HCT116 (cell line): ENCODE measurements at regions not wholly inside any gene's neighbourhood (a gene's known extent, or its start where the extent isn't known, plus 50 kb on each side); places are given as distances from the start of the nearest gene placed in this dataset.

Source experiments
- ATAC-seq: fragments of 200-7000 bp; cut with Tn5 transposase; 2 replicates; pipeline ENCODE4 v1.9.1; 2020; ENCODE audit warnings: mild to moderate bottlenecking, moderate library complexity
- BruUV-seq: library from RNA; stranded (reverse); fragments of 400-500 nt; replicated peaks from 2 replicates; lab custom pipeline; 2021; lab: Mats Ljungman, UMichigan
- CTCF ChIA-PET: fragments of 300-600 bp; sonication (Branson Sonifier 250); formaldehyde crosslinking; loops from one replicate; lab custom pipeline; 2021; ENCODE audit warnings: antibody characterized with exemption; lab: Charles Lee
- POLR2A ChIA-PET: fragments of 300-600, 350-600 bp; sonication (Branson Sonifier 250); formaldehyde crosslinking; loops from one replicate; lab custom pipeline; 2021; ENCODE audit warnings: antibody characterized with exemption; lab: Charles Lee
- RAD21 ChIA-PET, 2 experiments: fragments of 300-600 bp; sonication (Branson Sonifier 250); formaldehyde crosslinking; loops; one replicate each; lab custom pipeline; 2023; ENCODE audit warnings: low total read pairs in 2 of 2; ENCODE audit not compliant: uncharacterized antibody in 2 of 2, unreplicated experiment in 2 of 2, low non-redundant PET in 1 of 2; lab: Charles Lee
- DNase-seq: peaks from one replicate; pipeline ENCODE4 v3.0.0-alpha.2; 2010; ENCODE audit warnings: low read depth, low spot score
- H2AFZ ChIP-seq: fragments of 200-600 bp; shearing (Covaris generic), sonication (generic); 2 replicates; pipeline ENCODE4 v1.6.1; 2017; ENCODE audit warnings: low read depth, mixed run types, mixed read lengths, antibody characterized with exemption, low read length; ENCODE audit not compliant: poor library complexity, severe bottlenecking
- H3K27ac ChIP-seq: 2 replicates; pipeline ENCODE4 v1.5.1; 2012; ENCODE audit warnings: low read depth, low read length
- H3K27me3 ChIP-seq: fragments of 200-600 bp; sonication (generic); 2 replicates; pipeline ENCODE4 v1.6.1; 2016; ENCODE audit warnings: mixed run types, low read length, mixed read lengths; ENCODE audit not compliant: insufficient read depth
- H3K36me3 ChIP-seq, 2 experiments: fragments of 200-500 bp in 1 of 2; fragments of 200-600 bp in 1 of 2; sonication (Bioruptor generic) in 1 of 2; sonication (generic) in 1 of 2; 2 replicates each; pipeline versions ENCODE4 v1.5.1 to v1.6.1; 2014 to 2016; ENCODE audit warnings: low read length in 2 of 2, inconsistent platforms in 1 of 2, mixed read lengths in 1 of 2, mixed run types in 1 of 2; ENCODE audit not compliant: insufficient read depth in 2 of 2, control insufficient read depth in 1 of 2
- H3K4me1 ChIP-seq, 2 experiments: fragments of 200-600 bp in 1 of 2; sonication (generic) in 1 of 2; 2 replicates each; pipeline versions ENCODE4 v1.5.1 to v1.6.1; 2012 to 2017; ENCODE audit warnings: low read length in 2 of 2, inconsistent platforms in 1 of 2, mild to moderate bottlenecking in 1 of 2, mixed read lengths in 1 of 2, mixed run types in 1 of 2, moderate library complexity in 1 of 2; ENCODE audit not compliant: insufficient read depth in 2 of 2, control insufficient read depth in 1 of 2
- H3K4me2 ChIP-seq: fragments of 200-600 bp; sonication (generic); 2 replicates; pipeline ENCODE4 v1.6.1; 2017; ENCODE audit warnings: mixed run types, low read length, mixed read lengths
- H3K4me3 ChIP-seq, 2 experiments: fragments of 200-600 bp in 1 of 2; sonication (generic) in 1 of 2; replicated peaks in 1 of 2; 2 replicates each; pipeline ENCODE4 v1.5.1; 2011 to 2016; ENCODE audit warnings: low read length in 2 of 2, control low read depth in 1 of 2, low read depth in 1 of 2, mild to moderate bottlenecking in 1 of 2, mixed read lengths in 1 of 2, mixed run types in 1 of 2
- H3K79me2 ChIP-seq: fragments of 200-600 bp; sonication (generic); 2 replicates; pipeline ENCODE4 v1.6.1; 2017; ENCODE audit warnings: mild to moderate bottlenecking, mixed run types, low read length, moderate library complexity, mixed read lengths; ENCODE audit not compliant: insufficient read depth
- H3K9ac ChIP-seq: fragments of 200-600 bp; sonication (generic); 2 replicates; pipeline ENCODE4 v1.6.1; 2016; ENCODE audit warnings: low read length, mixed read lengths
- H3K9me2 ChIP-seq: fragments of 200-600 bp; sonication (generic), shearing (Covaris generic); 2 replicates; pipeline ENCODE4 v1.6.1; 2017; ENCODE audit warnings: mixed run types, mild to moderate bottlenecking, moderate library complexity; ENCODE audit not compliant: insufficient read depth
- H3K9me3 ChIP-seq, 2 experiments: fragments of 200-500 bp in 1 of 2; fragments of 200-600 bp in 1 of 2; sonication (Bioruptor generic) in 1 of 2; sonication (generic) in 1 of 2; 2 replicates each; pipeline ENCODE4 v1.6.1; 2014 to 2017; ENCODE audit warnings: low read length in 2 of 2, mixed read lengths in 2 of 2, inconsistent platforms in 1 of 2, low read depth in 1 of 2, mild to moderate bottlenecking in 1 of 2, mixed run types in 1 of 2, moderate library complexity in 1 of 2; ENCODE audit not compliant: control insufficient read depth in 1 of 2, insufficient read depth in 1 of 2
- H4K20me1 ChIP-seq: fragments of 200-600 bp; sonication (generic), shearing (Covaris generic); 2 replicates; pipeline ENCODE4 v1.6.1; 2017; ENCODE audit warnings: mixed run types, mild to moderate bottlenecking, moderate library complexity; ENCODE audit not compliant: insufficient read depth
- EGR1 ChIP-seq: IDR thresholded peaks from 2 replicates; pipeline ENCODE4 v1.6.1; 2012; ENCODE audit warnings: low read depth
- ELF1 ChIP-seq: IDR thresholded peaks from 2 replicates; pipeline ENCODE4 v1.6.1; 2012; ENCODE audit warnings: low read depth, borderline replicate concordance
- EZH2 ChIP-seq: fragments of 200-600 bp; sonication (generic); IDR thresholded peaks from 2 replicates; pipeline ENCODE4 v1.6.1; 2017; ENCODE audit warnings: antibody characterized with exemption, mixed run types
- FOSL1 ChIP-seq: IDR thresholded peaks from 2 replicates; pipeline ENCODE4 v1.6.1; 2012; ENCODE audit warnings: low read depth
- JUND ChIP-seq: IDR thresholded peaks from 2 replicates; pipeline ENCODE4 v1.6.1; 2012
- POLR2A ChIP-seq: IDR thresholded peaks from 2 replicates; pipeline ENCODE4 v1.7.0; 2011; ENCODE audit warnings: borderline replicate concordance; ENCODE audit not compliant: insufficient read depth, insufficient read length; ENCODE audit errors: extremely low read depth
- POLR2AphosphoS5 ChIP-seq: IDR thresholded peaks from 2 replicates; pipeline ENCODE4 v1.6.1; 2011; ENCODE audit warnings: mild to moderate bottlenecking, low read depth, low read length, moderate library complexity
- RAD21 ChIP-seq: IDR thresholded peaks from 2 replicates; pipeline ENCODE4 v1.6.1; 2012; ENCODE audit warnings: low read depth, mild to moderate bottlenecking
- SIN3A ChIP-seq: IDR thresholded peaks from 2 replicates; pipeline ENCODE4 v1.6.1; 2012; ENCODE audit warnings: low read depth
- SP1 ChIP-seq: IDR thresholded peaks from 2 replicates; pipeline ENCODE4 v1.6.1; 2012; ENCODE audit warnings: low read depth
- ZFX ChIP-seq: fragments of 450-650 bp; IDR thresholded peaks from 2 replicates; pipeline ENCODE4 v1.6.1; 2017
- ZNF274 ChIP-seq: fragments of 200-500 bp; sonication (Bioruptor generic); IDR thresholded peaks from 2 replicates; pipeline ENCODE4 v1.6.1; 2014; ENCODE audit warnings: mild to moderate bottlenecking, low read depth, low read length, inconsistent platforms
- intact Hi-C: fragments of 100-400 bp; cut with micrococcal nuclease; formaldehyde crosslinking; loops from 2 replicates; pipeline ENCODE4 v1.10.0; 2022
- TF ChIP-seq, protein P1 (sequence below): IDR thresholded peaks from 2 replicates; pipeline ENCODE4 v1.6.1; 2012; ENCODE audit warnings: low read depth
- TF ChIP-seq, protein P2 (sequence below): IDR thresholded peaks from 2 replicates; pipeline ENCODE4 v1.6.1; 2012
- TF ChIP-seq, protein P3 (sequence below): IDR thresholded peaks from 2 replicates; pipeline ENCODE4 v1.6.1; 2012
- TF ChIP-seq, protein P4 (sequence below), 3 experiments: fragments of 200-600 bp in 1 of 3; sonication (generic) in 1 of 3; IDR thresholded peaks in 2 of 3; conservative IDR thresholded peaks in 1 of 3; 2 replicates each; pipeline ENCODE4 v1.5.1; 2012 to 2017; ENCODE audit warnings: low read depth in 2 of 3, low read length in 2 of 3, antibody characterized with exemption in 1 of 3, borderline replicate concordance in 1 of 3, control low read depth in 1 of 3, mild to moderate bottlenecking in 1 of 3, mixed read lengths in 1 of 3, mixed run types in 1 of 3, moderate library complexity in 1 of 3; ENCODE audit not compliant: insufficient read depth in 1 of 3

DNA sequence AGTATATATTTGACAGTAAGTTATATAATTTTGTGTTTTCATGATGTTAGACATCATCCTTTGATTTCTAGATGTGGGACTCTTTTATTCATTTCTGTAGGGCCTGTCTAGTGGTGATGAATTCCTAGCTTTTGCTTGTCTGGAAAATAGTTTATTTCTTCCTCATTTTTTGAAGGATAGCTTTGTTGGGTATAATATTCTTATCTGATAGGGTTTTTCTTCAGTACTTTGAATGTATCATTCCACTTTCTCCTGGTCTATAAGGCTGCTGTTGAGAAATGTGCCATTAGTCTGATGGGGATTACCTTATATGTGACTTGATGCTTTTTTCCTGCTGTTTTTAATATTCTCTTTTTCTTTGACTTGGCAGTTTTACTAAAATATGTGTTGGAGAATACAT, 1104.5 kb downstream of the FAT4 start:
- DNase-seq (no peak), ATAC-seq (no peak)
- Histone ChIP-seq H3K9ac (no peak overlapping the region), H4K20me1 (no peaks in the 10 kb centered on the region), H3K4me2 (no peak overlapping the region), H3K36me3 (no peaks in the 10 kb centered on the region), H3K9me3 (peaks cover 0 to 7% of the 10 kb centered on the region in 2 experiments; a peak in 2 of 4 replicates), H3K27ac (no peak overlapping the region), H3K79me2 (no peaks in the 10 kb centered on the region), H3K9me2 (no peaks in the 10 kb centered on the region), H3K27me3 (no peaks in the 10 kb centered on the region), H2AFZ (no peak overlapping the region), H3K4me3 (no peak overlapping the region), H3K4me1 (no peaks in the 10 kb centered on the region)
- intact Hi-C loops, result no loop called here
- RAD21 ChIA-PET, result no interaction called here
- TF ChIP-seq SP1, result no peak
- CTCF ChIA-PET, result no interaction called here
- POLR2A ChIA-PET, result no interaction called here
- BruUV-seq, result no TSS peak

DNA sequence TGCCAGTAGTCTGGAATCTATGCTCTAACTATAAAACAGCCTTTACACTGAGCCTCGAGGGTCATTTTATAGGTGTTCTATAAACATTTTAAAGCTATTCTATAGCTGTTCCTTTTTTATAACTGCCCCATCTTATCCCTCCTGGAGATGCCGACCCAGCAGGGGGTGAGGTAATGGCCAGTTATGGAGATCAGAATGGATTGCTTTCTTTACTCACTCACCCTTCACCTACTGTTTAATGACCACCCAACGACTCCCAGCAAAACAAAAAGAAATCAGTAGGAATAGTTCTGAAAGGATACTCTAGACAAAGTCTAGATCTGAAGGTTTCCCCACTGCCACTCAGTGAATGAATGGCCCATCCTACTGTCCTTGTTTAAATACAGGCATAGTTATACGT, 1113.1 kb downstream of the FAT4 start:
- no peak for DNase-seq
- no TSS peak for BruUV-seq
- no peaks in the 10 kb centered on the region for H3K27me3 ChIP-seq
- POLR2A ChIA-PET, result no interaction called here
- H3K79me2 ChIP-seq, result no peaks in the 10 kb centered on the region
- H3K27ac ChIP-seq, result no peak overlapping the region
- H3K9ac ChIP-seq, result no peak overlapping the region
- H3K36me3 ChIP-seq, result no peaks in the 10 kb centered on the region
- no peaks in the 10 kb centered on the region for H3K4me1 ChIP-seq
- CTCF ChIA-PET, result no interaction called here
- H3K4me3 ChIP-seq, result no peak overlapping the region
- RAD21 ChIA-PET, result no interaction called here
- H2AFZ ChIP-seq, result no peak overlapping the region
- no peaks in the 10 kb centered on the region for H4K20me1 ChIP-seq
- no peaks in the 10 kb centered on the region; a peak in 1 of 4 replicates for H3K9me3 ChIP-seq
- no peaks in the 10 kb centered on the region for H3K9me2 ChIP-seq
- no peak for ATAC-seq
- TF ChIP-seq, protein P1, sequence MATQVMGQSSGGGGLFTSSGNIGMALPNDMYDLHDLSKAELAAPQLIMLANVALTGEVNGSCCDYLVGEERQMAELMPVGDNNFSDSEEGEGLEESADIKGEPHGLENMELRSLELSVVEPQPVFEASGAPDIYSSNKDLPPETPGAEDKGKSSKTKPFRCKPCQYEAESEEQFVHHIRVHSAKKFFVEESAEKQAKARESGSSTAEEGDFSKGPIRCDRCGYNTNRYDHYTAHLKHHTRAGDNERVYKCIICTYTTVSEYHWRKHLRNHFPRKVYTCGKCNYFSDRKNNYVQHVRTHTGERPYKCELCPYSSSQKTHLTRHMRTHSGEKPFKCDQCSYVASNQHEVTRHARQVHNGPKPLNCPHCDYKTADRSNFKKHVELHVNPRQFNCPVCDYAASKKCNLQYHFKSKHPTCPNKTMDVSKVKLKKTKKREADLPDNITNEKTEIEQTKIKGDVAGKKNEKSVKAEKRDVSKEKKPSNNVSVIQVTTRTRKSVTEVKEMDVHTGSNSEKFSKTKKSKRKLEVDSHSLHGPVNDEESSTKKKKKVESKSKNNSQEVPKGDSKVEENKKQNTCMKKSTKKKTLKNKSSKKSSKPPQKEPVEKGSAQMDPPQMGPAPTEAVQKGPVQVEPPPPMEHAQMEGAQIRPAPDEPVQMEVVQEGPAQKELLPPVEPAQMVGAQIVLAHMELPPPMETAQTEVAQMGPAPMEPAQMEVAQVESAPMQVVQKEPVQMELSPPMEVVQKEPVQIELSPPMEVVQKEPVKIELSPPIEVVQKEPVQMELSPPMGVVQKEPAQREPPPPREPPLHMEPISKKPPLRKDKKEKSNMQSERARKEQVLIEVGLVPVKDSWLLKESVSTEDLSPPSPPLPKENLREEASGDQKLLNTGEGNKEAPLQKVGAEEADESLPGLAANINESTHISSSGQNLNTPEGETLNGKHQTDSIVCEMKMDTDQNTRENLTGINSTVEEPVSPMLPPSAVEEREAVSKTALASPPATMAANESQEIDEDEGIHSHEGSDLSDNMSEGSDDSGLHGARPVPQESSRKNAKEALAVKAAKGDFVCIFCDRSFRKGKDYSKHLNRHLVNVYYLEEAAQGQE, result no peak
- no peak for TF ChIP-seq POLR2A
- TF ChIP-seq, protein P2, sequence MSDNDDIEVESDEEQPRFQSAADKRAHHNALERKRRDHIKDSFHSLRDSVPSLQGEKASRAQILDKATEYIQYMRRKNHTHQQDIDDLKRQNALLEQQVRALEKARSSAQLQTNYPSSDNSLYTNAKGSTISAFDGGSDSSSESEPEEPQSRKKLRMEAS, result no peak
- TF ChIP-seq SIN3A, result no peak
- TF ChIP-seq EGR1, result no peak
- TF ChIP-seq ELF1, result no peak
- no peak for TF ChIP-seq ZNF274
- TF ChIP-seq SP1, result no peak
- no peak for TF ChIP-seq RAD21
- TF ChIP-seq ZFX, result no peak
- TF ChIP-seq POLR2AphosphoS5, result no peak
- TF ChIP-seq, protein P3, sequence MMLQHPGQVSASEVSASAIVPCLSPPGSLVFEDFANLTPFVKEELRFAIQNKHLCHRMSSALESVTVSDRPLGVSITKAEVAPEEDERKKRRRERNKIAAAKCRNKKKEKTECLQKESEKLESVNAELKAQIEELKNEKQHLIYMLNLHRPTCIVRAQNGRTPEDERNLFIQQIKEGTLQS, result no peak
- TF ChIP-seq EZH2, result no peak
- TF ChIP-seq FOSL1, result no peak
- TF ChIP-seq, protein P4, sequence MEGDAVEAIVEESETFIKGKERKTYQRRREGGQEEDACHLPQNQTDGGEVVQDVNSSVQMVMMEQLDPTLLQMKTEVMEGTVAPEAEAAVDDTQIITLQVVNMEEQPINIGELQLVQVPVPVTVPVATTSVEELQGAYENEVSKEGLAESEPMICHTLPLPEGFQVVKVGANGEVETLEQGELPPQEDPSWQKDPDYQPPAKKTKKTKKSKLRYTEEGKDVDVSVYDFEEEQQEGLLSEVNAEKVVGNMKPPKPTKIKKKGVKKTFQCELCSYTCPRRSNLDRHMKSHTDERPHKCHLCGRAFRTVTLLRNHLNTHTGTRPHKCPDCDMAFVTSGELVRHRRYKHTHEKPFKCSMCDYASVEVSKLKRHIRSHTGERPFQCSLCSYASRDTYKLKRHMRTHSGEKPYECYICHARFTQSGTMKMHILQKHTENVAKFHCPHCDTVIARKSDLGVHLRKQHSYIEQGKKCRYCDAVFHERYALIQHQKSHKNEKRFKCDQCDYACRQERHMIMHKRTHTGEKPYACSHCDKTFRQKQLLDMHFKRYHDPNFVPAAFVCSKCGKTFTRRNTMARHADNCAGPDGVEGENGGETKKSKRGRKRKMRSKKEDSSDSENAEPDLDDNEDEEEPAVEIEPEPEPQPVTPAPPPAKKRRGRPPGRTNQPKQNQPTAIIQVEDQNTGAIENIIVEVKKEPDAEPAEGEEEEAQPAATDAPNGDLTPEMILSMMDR (IDR thresholded peaks at IDR 0.05 in 2 of 3, conservative IDR thresholded peaks at IDR 0.05 in 1 of 3; ENCODE audit: borderline replicate concordance in 1 of 3, insufficient read depth in 1 of 3, low read depth in 2 of 3, low read length in 2 of 3), result no peak
- TF ChIP-seq JUND, result no peak
- TF ChIP-seq, all 23 proteins: peak for 0
- H3K4me2 ChIP-seq, result no peak overlapping the region
- intact Hi-C loops, result no loop called here
